ENCODE measurements at regions not wholly inside any gene's neighbourhood (a gene's known extent, or its start where the extent isn't known, plus 50 kb on each side); places are given as distances from the start of the nearest gene placed in this dataset.

DNA sequence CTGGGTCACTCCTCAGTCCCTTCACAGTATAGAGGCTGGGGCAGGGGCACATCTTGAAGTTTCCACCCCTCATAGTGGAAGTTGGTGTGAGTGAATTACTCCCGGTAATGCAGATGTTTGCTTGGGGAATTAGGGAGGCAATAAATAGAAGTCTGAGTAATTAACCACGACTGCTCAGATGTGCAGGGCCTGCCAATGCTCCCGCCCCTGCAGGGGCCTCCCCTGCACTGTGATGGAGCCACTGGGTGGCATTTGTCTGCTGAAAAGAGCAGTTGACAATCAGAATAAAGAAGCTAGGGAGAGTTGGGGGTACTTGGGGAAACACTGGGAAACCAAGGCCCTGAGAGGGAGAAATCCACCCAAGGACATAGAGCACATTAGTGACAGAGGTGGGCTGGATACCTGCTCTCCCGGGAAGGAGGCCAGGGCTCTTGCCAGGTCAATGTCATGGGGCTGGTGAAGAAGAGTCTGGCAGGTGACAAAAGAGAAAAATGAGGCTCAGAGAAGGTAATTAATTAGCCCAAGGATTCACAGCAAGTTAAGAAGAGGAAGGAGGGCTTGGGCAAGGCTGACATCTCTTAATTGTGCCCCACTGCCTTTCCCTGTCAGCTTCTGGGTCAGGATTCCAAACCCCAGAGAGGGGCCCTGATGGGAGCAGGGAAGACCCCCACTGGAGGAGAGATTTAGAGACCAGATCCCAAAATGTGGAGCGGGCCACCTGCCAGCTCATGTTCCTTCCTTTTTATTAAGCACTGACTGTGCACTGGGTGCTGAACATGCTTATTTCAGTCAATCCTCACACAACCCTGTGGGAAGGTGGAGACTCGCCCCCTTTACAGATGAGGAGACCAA lies 436.2 kb downstream of the MATN1 start:
- peaks cover 2% of the 10 kb centered on the region for H3K9me3 ChIP-seq (ENCODE audit: control insufficient read depth, low read length)
- WGBS, 2 experiments (ENCODE audit: insufficient coverage in 1 of 2, insufficient read length in 1 of 2), result 88 to 90% methylated on average over 2 to 6 of the region's 6 CpGs
- no peak for DNase-seq

DNA sequence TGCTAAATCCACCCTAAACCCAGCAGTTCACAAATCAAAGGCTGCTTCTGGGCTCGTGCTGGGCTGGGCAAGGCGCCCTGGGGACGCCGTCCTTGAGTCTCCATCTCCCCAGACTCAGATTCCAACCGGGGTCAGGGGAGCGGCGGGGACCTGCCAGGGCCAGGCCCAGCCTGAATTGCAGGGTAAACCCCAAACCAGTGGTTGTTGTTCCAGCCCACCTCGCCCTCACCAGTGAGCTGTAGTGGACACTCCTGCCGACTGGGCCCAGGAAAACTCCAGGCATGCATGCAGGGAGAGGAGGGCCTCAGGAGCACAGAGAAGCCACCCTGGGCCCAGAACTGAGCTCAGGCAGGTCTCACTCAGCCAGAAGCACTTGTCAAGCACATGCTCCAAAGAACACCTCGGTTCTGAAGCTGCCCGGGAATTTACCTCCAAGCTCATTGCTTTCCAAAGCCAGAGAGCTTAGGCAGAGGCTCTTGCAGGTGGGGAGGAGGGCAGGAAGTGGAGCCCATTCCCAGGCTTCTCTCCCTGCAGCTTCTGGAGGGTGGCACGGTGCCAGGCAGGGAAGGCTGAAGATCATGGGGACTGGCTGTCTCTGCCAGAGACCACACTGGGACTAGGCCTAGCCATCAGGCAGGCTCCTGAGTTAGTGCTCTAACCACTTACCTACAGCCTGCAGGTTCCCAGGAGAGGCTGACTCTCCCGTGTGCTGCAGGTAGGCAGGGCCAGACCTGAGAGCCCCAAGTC lies 437.0 kb downstream of the MATN1 start:
- Mint-ChIP-seq H3K9me3 (no peaks in the 10 kb centered on the region), H3K4me3 (no peak overlapping the region), H3K36me3 (ENCODE audit: low read depth) (no peaks in the 10 kb centered on the region), H3K4me1 (peaks cover 16% of the 10 kb centered on the region), H3K27me3 (ENCODE audit: insufficient read depth) (no peaks in the 10 kb centered on the region), H3K27ac (no peak overlapping the region)
- H3K4me3 ChIP-seq (ENCODE audit: low read length), result no peak overlapping the region
- H3K9me3 ChIP-seq (ENCODE audit: control insufficient read depth, low read length), result no peaks in the 10 kb centered on the region
- no peaks in the 10 kb centered on the region for H3K36me3 ChIP-seq (ENCODE audit: control insufficient read depth, insufficient read depth, low read length)
- WGBS, 2 experiments (ENCODE audit: insufficient coverage in 1 of 2, insufficient read length in 1 of 2), result 88 to 97% methylated on average over 5 to 13 of the region's 13 CpGs
- TF ChIP-seq, protein P1, sequence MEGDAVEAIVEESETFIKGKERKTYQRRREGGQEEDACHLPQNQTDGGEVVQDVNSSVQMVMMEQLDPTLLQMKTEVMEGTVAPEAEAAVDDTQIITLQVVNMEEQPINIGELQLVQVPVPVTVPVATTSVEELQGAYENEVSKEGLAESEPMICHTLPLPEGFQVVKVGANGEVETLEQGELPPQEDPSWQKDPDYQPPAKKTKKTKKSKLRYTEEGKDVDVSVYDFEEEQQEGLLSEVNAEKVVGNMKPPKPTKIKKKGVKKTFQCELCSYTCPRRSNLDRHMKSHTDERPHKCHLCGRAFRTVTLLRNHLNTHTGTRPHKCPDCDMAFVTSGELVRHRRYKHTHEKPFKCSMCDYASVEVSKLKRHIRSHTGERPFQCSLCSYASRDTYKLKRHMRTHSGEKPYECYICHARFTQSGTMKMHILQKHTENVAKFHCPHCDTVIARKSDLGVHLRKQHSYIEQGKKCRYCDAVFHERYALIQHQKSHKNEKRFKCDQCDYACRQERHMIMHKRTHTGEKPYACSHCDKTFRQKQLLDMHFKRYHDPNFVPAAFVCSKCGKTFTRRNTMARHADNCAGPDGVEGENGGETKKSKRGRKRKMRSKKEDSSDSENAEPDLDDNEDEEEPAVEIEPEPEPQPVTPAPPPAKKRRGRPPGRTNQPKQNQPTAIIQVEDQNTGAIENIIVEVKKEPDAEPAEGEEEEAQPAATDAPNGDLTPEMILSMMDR (conservative IDR thresholded peaks at IDR 0.05), result no peak
- H3K4me1 ChIP-seq (ENCODE audit: control insufficient read depth, insufficient read depth, low read length), result no peaks in the 10 kb centered on the region
- H3K9ac ChIP-seq (ENCODE audit: extremely low read depth, low read length, poor library complexity, severe bottlenecking), result no peak overlapping the region
- no peak for DNase-seq
- H3K27ac ChIP-seq (ENCODE audit: low read depth, low read length), result no peak overlapping the region
- no peaks in the 10 kb centered on the region for H3K27me3 ChIP-seq (ENCODE audit: control insufficient read depth, insufficient read depth, low read length, poor library complexity, severe bottlenecking)

More for the DNA sequence above, 436.2 kb downstream of the MATN1 start:
- Histone ChIP-seq H3K36me3 (ENCODE audit: control insufficient read depth, insufficient read depth, low read length) (no peaks in the 10 kb centered on the region), H3K4me1 (ENCODE audit: control insufficient read depth, insufficient read depth, low read length) (no peaks in the 10 kb centered on the region), H3K27ac (ENCODE audit: low read depth, low read length) (no peak overlapping the region), H3K27me3 (ENCODE audit: control insufficient read depth, insufficient read depth, low read length, poor library complexity, severe bottlenecking) (no peaks in the 10 kb centered on the region), H3K4me3 (ENCODE audit: low read length) (no peak overlapping the region), H3K9ac (ENCODE audit: extremely low read depth, low read length, poor library complexity, severe bottlenecking) (no peak overlapping the region)
- peaks cover under 1% of the 10 kb centered on the region for H3K27me3 Mint-ChIP-seq (ENCODE audit: insufficient read depth)
- no peaks in the 10 kb centered on the region for H3K36me3 Mint-ChIP-seq (ENCODE audit: low read depth)
- H3K27ac Mint-ChIP-seq, result no peak overlapping the region
- TF ChIP-seq, protein P1 (conservative IDR thresholded peaks at IDR 0.05), result no peak
- peaks cover 16% of the 10 kb centered on the region for H3K4me1 Mint-ChIP-seq
- H3K9me3 Mint-ChIP-seq, result no peaks in the 10 kb centered on the region
- H3K4me3 Mint-ChIP-seq, result no peak overlapping the region

DNA sequence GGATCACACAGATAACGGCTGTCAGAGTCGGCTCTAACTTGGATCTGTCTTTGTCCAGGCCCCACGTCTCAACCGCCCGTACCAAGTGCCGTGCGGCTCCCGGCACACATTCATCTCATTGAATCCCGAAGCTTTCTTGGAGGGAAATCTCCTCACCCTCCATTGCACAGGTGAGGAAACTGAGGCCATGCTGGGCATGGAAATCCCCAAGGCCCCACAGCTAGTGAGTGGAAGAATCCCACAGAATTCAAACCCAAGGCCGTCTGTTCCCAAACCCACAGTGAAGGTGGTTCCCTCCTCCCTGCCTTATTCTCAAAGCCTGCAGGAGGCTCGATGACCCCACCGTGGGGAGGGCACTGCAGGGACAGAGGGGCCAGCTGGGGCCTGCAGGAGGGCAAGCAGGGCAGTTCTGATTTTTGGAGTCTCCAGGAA lies 437.9 kb downstream of the MATN1 start:
- TF ChIP-seq, protein P1 (conservative IDR thresholded peaks at IDR 0.05), result no peak
- no peaks in the 10 kb centered on the region for H3K9me3 Mint-ChIP-seq
- DNase-seq, result no peak
- no peak overlapping the region for H3K27ac Mint-ChIP-seq
- WGBS, 2 experiments (ENCODE audit: insufficient coverage in 1 of 2, insufficient read length in 1 of 2), result 92 to 98% methylated on average over 9 to 12 of the region's 12 CpGs
- Histone ChIP-seq H3K4me1 (ENCODE audit: control insufficient read depth, insufficient read depth, low read length) (no peaks in the 10 kb centered on the region), H3K9me3 (ENCODE audit: control insufficient read depth, low read length) (no peaks in the 10 kb centered on the region), H3K27ac (ENCODE audit: low read depth, low read length) (no peak overlapping the region), H3K9ac (ENCODE audit: extremely low read depth, low read length, poor library complexity, severe bottlenecking) (no peak overlapping the region), H3K36me3 (ENCODE audit: control insufficient read depth, insufficient read depth, low read length) (no peaks in the 10 kb centered on the region), H3K4me3 (ENCODE audit: low read length) (no peak overlapping the region), H3K27me3 (ENCODE audit: control insufficient read depth, insufficient read depth, low read length, poor library complexity, severe bottlenecking) (no peaks in the 10 kb centered on the region)
- H3K4me1 Mint-ChIP-seq, result peaks cover 13% of the 10 kb centered on the region
- H3K36me3 Mint-ChIP-seq (ENCODE audit: low read depth), result no peaks in the 10 kb centered on the region
- no peak overlapping the region for H3K4me3 Mint-ChIP-seq
- H3K27me3 Mint-ChIP-seq (ENCODE audit: insufficient read depth), result no peaks in the 10 kb centered on the region

All from endodermal cell (in vitro differentiated cells).